Peyer's patch (tissue), 4 donors: ENCODE measurements at regions not wholly inside any gene's neighbourhood (a gene's known extent, or its start where the extent isn't known, plus 50 kb on each side); places are given as distances from the start of the nearest gene placed in this dataset.

Experiments
- DNase-seq, 3 donors: peaks; one replicate each; pipeline ENCODE4 v3.0.0-alpha.2; 2017 to 2019
- H3K27ac ChIP-seq, 4 donors: fragments of 200-600 bp; sonication (generic); one replicate each; pipeline ENCODE4 v1.5.1; 2016 to 2019
- H3K27me3 ChIP-seq, 2 donors: fragments of 200-600 bp; sonication (generic); one replicate each; pipeline ENCODE4 v1.5.1; 2019
- H3K36me3 ChIP-seq, 3 donors: fragments of 200-600 bp; sonication (generic); one replicate each; pipeline ENCODE4 v1.5.1; 2016 to 2019
- H3K4me1 ChIP-seq, 4 donors: fragments of 200-600 bp; sonication (generic); one replicate each; pipeline ENCODE4 v1.5.1; 2016 to 2019
- H3K4me3 ChIP-seq, 4 donors: fragments of 200-600 bp; sonication (generic); 1 replicate in 3 of 4; 2 replicates in 1 of 4; pipeline ENCODE4 v1.5.1; 2016 to 2019; ENCODE audit warnings: mild to moderate bottlenecking in 1 of 4
- H3K9me3 ChIP-seq, 4 donors: fragments of 200-600 bp; sonication (generic); one replicate each; pipeline ENCODE4 v1.5.1; 2016 to 2019; ENCODE audit warnings: mild to moderate bottlenecking in 1 of 4
- POLR2A ChIP-seq, 2 donors: fragments of 450-650 bp; IDR thresholded peaks; one replicate each; pipeline ENCODE4 v1.5.1; 2017; ENCODE audit warnings: antibody characterized with exemption in 2 of 2, mild to moderate bottlenecking in 2 of 2, moderate library complexity in 2 of 2
- TF ChIP-seq, protein P1 (sequence below), 6 experiments: fragments of 450-650 bp in 4 of 6; fragments of 200-600 bp in 2 of 6; sonication (generic) in 1 of 6; IDR thresholded peaks; one replicate each; pipeline ENCODE4 v1.5.1; 2017 to 2019; ENCODE audit warnings: antibody characterized with exemption in 6 of 6, mild to moderate bottlenecking in 3 of 6, moderate library complexity in 1 of 6

GRCh38 chr9:117486426-117486825 is 71.6 kb upstream of the ASTN2 start:
- TF ChIP-seq POLR2A (IDR thresholded peaks at IDR 0.05), result no peak
- TF ChIP-seq, protein P1, sequence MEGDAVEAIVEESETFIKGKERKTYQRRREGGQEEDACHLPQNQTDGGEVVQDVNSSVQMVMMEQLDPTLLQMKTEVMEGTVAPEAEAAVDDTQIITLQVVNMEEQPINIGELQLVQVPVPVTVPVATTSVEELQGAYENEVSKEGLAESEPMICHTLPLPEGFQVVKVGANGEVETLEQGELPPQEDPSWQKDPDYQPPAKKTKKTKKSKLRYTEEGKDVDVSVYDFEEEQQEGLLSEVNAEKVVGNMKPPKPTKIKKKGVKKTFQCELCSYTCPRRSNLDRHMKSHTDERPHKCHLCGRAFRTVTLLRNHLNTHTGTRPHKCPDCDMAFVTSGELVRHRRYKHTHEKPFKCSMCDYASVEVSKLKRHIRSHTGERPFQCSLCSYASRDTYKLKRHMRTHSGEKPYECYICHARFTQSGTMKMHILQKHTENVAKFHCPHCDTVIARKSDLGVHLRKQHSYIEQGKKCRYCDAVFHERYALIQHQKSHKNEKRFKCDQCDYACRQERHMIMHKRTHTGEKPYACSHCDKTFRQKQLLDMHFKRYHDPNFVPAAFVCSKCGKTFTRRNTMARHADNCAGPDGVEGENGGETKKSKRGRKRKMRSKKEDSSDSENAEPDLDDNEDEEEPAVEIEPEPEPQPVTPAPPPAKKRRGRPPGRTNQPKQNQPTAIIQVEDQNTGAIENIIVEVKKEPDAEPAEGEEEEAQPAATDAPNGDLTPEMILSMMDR (IDR thresholded peaks at IDR 0.05), result no peak

DNA sequence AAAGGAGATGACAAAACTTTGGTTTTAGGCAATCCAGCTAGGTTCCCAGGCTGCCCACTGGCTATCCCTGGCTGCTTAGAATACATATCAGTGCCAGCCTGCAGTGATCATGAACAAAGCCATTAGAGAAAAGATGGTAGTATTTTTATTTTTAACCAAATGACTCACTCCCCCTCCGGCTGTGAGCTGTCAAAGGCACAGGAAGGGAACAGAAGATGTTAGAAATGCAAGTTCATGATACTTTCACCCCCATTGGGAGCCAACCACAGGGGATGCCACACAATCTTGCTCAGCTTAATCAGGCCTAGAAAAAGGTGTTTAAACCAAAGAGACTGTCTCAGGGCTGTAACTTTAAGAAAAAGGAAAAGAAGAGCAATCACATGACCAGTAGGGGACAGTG is 70.3 kb upstream of the ASTN2 start:
- no peaks in the 10 kb centered on the region for H3K36me3 ChIP-seq
- no peaks in the 10 kb centered on the region for H3K4me1 ChIP-seq
- DNase-seq, result no peak
- no peak overlapping the region for H3K4me3 ChIP-seq
- no peaks in the 10 kb centered on the region for H3K9me3 ChIP-seq
- TF ChIP-seq POLR2A (IDR thresholded peaks at IDR 0.05), result no peak
- TF ChIP-seq, protein P1 (IDR thresholded peaks at IDR 0.05), result no peak
- no peak overlapping the region for H3K27ac ChIP-seq
- no peaks in the 10 kb centered on the region for H3K27me3 ChIP-seq

More at GRCh38 chr9:117486426-117486825, 71.6 kb upstream of the ASTN2 start:
- Histone ChIP-seq H3K27me3 (no peaks in the 10 kb centered on the region), H3K36me3 (no peaks in the 10 kb centered on the region), H3K4me3 (no peak overlapping the region), H3K27ac (no peak overlapping the region), H3K9me3 (no peaks in the 10 kb centered on the region), H3K4me1 (no peaks in the 10 kb centered on the region)
- no peak for DNase-seq

DNA sequence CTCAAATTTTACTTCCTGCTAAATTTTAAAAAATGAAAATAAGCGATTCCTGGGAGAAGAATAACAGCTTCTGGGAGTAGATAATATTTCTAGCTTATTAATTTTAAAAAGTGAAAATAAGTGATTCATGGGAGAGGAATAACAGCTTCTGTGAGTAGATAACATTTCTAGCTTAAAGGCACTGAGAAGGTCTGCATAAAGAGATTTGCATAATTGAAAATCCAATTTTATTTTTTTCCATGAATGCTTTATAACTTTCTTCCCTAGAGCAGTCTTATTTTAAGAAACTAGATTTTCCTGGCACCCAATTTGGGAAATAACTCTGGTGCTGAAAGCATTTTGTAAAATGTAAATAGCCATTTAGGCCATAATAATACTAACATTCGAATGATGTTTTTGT is 65.9 kb upstream of the ASTN2 start:
- no peak for TF ChIP-seq POLR2A (IDR thresholded peaks at IDR 0.05)
- TF ChIP-seq, protein P1 (IDR thresholded peaks at IDR 0.05), result no peak
- no peak for DNase-seq
- no peaks in the 10 kb centered on the region for H3K27me3 ChIP-seq
- no peaks in the 10 kb centered on the region for H3K36me3 ChIP-seq
- no peak overlapping the region for H3K4me3 ChIP-seq
- H3K9me3 ChIP-seq, result no peaks in the 10 kb centered on the region
- no peak overlapping the region for H3K27ac ChIP-seq
- no peaks in the 10 kb centered on the region for H3K4me1 ChIP-seq

DNA sequence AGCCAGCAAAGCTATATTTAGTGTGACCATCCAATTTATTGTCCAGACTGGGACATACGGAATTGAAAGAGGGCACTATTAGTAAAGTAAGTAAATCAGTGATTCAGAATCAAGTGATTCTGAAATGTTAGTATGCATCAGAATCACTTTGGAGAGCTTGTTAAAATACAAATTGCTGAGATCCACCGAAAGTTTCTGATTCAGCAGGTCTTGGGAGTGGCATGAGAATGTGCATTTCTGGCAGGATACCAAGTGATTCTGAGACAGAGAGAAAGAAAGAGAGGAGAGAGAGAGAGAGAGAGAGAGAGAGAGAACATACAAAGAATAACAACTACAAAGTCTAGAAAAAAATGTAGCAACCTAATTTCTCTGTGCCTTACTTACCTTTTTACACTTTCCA is 65.4 kb upstream of the ASTN2 start:
- no peak overlapping the region for H3K4me3 ChIP-seq
- H3K4me1 ChIP-seq, result no peaks in the 10 kb centered on the region
- H3K9me3 ChIP-seq, result no peaks in the 10 kb centered on the region
- no peak for TF ChIP-seq POLR2A (IDR thresholded peaks at IDR 0.05)
- TF ChIP-seq, protein P1 (IDR thresholded peaks at IDR 0.05), result no peak
- H3K36me3 ChIP-seq, result no peaks in the 10 kb centered on the region
- H3K27me3 ChIP-seq, result no peaks in the 10 kb centered on the region
- H3K27ac ChIP-seq, result no peak overlapping the region
- no peak for DNase-seq

- Histone ChIP-seq H3K4me3 (no peak overlapping the region), H3K4me1 (no peaks in the 10 kb centered on the region), H3K27ac (no peak overlapping the region), H3K9me3 (no peaks in the 10 kb centered on the region), H3K27me3 (no peaks in the 10 kb centered on the region), H3K36me3 (no peaks in the 10 kb centered on the region)
- TF ChIP-seq, protein P1 (IDR thresholded peaks at IDR 0.05), result no peak
- TF ChIP-seq POLR2A (IDR thresholded peaks at IDR 0.05), result no peak
- no peak for DNase-seq
Observed at GRCh38 chr9:117473293-117473692, 58.4 kb upstream of the ASTN2 start.

- TF ChIP-seq POLR2A (IDR thresholded peaks at IDR 0.05), result no peak
- TF ChIP-seq, protein P1 (IDR thresholded peaks at IDR 0.05), result no peak
- no peak overlapping the region for H3K27ac ChIP-seq
Observed at GRCh38 chr9:117470902-117471301, 56.0 kb upstream of the ASTN2 start.

More at GRCh38 chr9:117470902-117471301, 56.0 kb upstream of the ASTN2 start:
- Histone ChIP-seq H3K36me3 (no peaks in the 10 kb centered on the region), H3K9me3 (no peaks in the 10 kb centered on the region), H3K4me3 (no peak overlapping the region), H3K27me3 (no peaks in the 10 kb centered on the region), H3K4me1 (no peaks in the 10 kb centered on the region)
- no peak for DNase-seq
